ENCODE measurements at regions not wholly inside any gene's neighbourhood (a gene's known extent, or its start where the extent isn't known, plus 50 kb on each side); places are given as distances from the start of the nearest gene placed in this dataset.

DNA sequence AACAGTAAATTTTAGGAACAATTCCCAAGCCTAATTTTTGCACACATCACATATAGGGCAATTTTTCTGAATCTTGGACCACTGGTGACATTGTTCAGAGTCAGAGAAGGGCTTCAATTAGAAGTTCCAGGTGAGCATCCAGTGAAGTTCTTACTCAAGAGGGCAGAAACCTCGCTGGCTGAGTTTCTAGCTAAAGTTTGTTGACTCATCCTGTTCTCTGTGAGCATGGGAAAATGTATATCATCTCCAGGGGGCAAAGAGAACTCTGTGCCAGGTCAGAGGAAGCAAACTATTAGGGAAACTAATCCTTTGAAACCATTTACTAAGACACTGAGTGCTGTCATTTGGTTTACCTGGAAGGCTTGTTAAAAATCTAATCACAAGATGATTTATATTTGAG is 695.6 kb upstream of the IGFBP3 start:
- Histone ChIP-seq H2AFZ (ENCODE audit: low read depth, low read length) (no peak overlapping the region), H3K4me3 (ENCODE audit: insufficient read depth in 1 of 2, low read depth in 1 of 2, low read length in 2 of 2) (no peak overlapping the region), H3K9ac (ENCODE audit: low read length) (no peak overlapping the region), H4K8ac (ENCODE audit: low read length) (no peak overlapping the region), H2BK15ac (ENCODE audit: low read depth, poor library complexity, severe bottlenecking) (no peak overlapping the region), H3K36me3 (ENCODE audit: control insufficient read depth in 1 of 2, insufficient read depth in 2 of 2, low read depth in 1 of 2, low read length in 2 of 2) (no peaks in the 10 kb centered on the region), H2BK12ac (ENCODE audit: low read length in 2 of 2) (no peak overlapping the region), H3K14ac (ENCODE audit: low read length in 2 of 2) (no peak overlapping the region), H4K91ac (ENCODE audit: low read length) (no peak overlapping the region), H3K27me3 (ENCODE audit: control insufficient read depth in 1 of 2, insufficient read depth in 1 of 2, low read length in 2 of 2) (no peaks in the 10 kb centered on the region), H3K4me2 (ENCODE audit: low read length, poor library complexity, severe bottlenecking) (no peak overlapping the region), H2BK5ac (ENCODE audit: low read depth, low read length, poor library complexity, severe bottlenecking) (no peak overlapping the region), H3K18ac (ENCODE audit: low read depth in 1 of 2, low read length in 2 of 2) (no peak overlapping the region), H3K27ac (ENCODE audit: low read length, poor library complexity, severe bottlenecking) (no peak overlapping the region), H3K79me1 (replicated peaks; ENCODE audit: low read length, poor library complexity, severe bottlenecking) (no peaks in the 10 kb centered on the region), H3K4me1 (ENCODE audit: control insufficient read depth, insufficient read depth, low read depth, low read length) (no peaks in the 10 kb centered on the region), H3K23ac (ENCODE audit: low read length in 2 of 2) (no peak overlapping the region), H2BK120ac (ENCODE audit: low read depth, low read length) (no peak overlapping the region), H3K9me3 (ENCODE audit: control insufficient read depth, low read length) (no peaks in the 10 kb centered on the region), H2AK5ac (ENCODE audit: low read length, severe bottlenecking) (no peak overlapping the region), H3K4ac (ENCODE audit: low read depth in 1 of 2, low read length in 2 of 2) (no peak overlapping the region)
- peak; percentile 39 for DNase-seq
- 76% methylated on average over 1 of the region's 1 CpG for WGBS

DNA sequence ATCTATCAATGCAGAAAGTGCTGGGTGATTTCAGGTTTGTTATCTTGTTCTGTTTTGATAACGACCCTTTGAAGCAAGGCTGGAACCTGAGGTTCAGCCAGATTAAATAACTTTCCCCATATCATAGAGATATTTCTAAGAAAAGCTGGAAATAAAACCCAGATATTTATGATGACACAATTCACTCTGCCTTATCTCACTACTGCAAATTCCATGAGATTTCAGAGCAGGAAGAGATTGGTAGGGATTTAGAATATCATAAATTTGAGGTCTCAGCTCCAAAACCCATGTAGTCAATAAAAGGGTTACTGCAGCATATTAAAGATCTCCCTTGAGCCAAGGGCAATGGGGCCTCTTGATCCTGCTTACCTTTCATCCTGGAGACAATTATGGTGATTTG is 692.5 kb upstream of the IGFBP3 start:
- H3K18ac ChIP-seq (ENCODE audit: low read depth in 1 of 2, low read length in 2 of 2), result no peak overlapping the region
- no peak overlapping the region for H3K9ac ChIP-seq (ENCODE audit: low read length)
- H3K4ac ChIP-seq (ENCODE audit: low read depth in 1 of 2, low read length in 2 of 2), result no peak overlapping the region
- no peak overlapping the region for H4K91ac ChIP-seq (ENCODE audit: low read length)
- H3K4me3 ChIP-seq (ENCODE audit: insufficient read depth in 1 of 2, low read depth in 1 of 2, low read length in 2 of 2), result no peak overlapping the region
- no peak overlapping the region for H3K23ac ChIP-seq (ENCODE audit: low read length in 2 of 2)
- H3K4me2 ChIP-seq (ENCODE audit: low read length, poor library complexity, severe bottlenecking), result no peak overlapping the region
- H2BK120ac ChIP-seq (ENCODE audit: low read depth, low read length), result no peak overlapping the region
- H2BK5ac ChIP-seq (ENCODE audit: low read depth, low read length, poor library complexity, severe bottlenecking), result no peak overlapping the region
- no peaks in the 10 kb centered on the region for H3K79me1 ChIP-seq (replicated peaks; ENCODE audit: low read length, poor library complexity, severe bottlenecking)
- H3K27ac ChIP-seq (ENCODE audit: low read length, poor library complexity, severe bottlenecking), result no peak overlapping the region
- H3K27me3 ChIP-seq (ENCODE audit: control insufficient read depth in 1 of 2, insufficient read depth in 1 of 2, low read length in 2 of 2), result no peaks in the 10 kb centered on the region
- peak overlapping the region in 1 of 2 experiments; percentile 45 for H2BK12ac ChIP-seq (ENCODE audit: low read length in 2 of 2)
- no peak overlapping the region for H2AK5ac ChIP-seq (ENCODE audit: low read length, severe bottlenecking)
- no peaks in the 10 kb centered on the region for H3K9me3 ChIP-seq (ENCODE audit: control insufficient read depth, low read length)
- H2BK15ac ChIP-seq (ENCODE audit: low read depth, poor library complexity, severe bottlenecking), result no peak overlapping the region
- H4K8ac ChIP-seq (ENCODE audit: low read length), result no peak overlapping the region
- H3K36me3 ChIP-seq (ENCODE audit: control insufficient read depth in 1 of 2, insufficient read depth in 2 of 2, low read depth in 1 of 2, low read length in 2 of 2), result no peaks in the 10 kb centered on the region
- H3K4me1 ChIP-seq (ENCODE audit: control insufficient read depth, insufficient read depth, low read depth, low read length), result no peaks in the 10 kb centered on the region
- H3K14ac ChIP-seq (ENCODE audit: low read length in 2 of 2), result no peak overlapping the region
- WGBS, result no CpG with 5 or more reads among the region's 1 CpG
- DNase-seq, result no peak
- no peak overlapping the region for H2AFZ ChIP-seq (ENCODE audit: low read depth, low read length)

DNA sequence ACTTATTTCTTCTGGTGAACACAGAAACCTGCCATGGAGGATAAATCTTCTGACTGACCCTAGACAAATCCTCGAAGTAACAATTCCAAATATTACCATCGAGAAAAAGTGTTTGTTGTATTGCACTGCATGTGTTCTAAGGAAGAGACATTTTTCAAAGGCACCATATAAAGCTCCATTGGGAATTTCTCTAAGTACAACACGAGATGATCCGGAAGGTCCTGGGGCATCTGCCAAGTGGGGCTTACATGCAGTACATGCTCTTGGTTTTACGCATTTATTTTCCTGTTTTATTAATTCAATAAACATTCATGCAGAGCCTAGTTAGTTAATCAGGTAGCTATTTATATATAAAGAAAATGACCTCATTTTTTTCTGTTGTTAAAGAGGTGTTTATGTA is 692.0 kb upstream of the IGFBP3 start:
- Histone ChIP-seq H3K27me3 (ENCODE audit: control insufficient read depth in 1 of 2, insufficient read depth in 1 of 2, low read length in 2 of 2) (no peaks in the 10 kb centered on the region), H4K8ac (ENCODE audit: low read length) (no peak overlapping the region), H2BK5ac (ENCODE audit: low read depth, low read length, poor library complexity, severe bottlenecking) (no peak overlapping the region), H2AFZ (ENCODE audit: low read depth, low read length) (no peak overlapping the region), H2AK5ac (ENCODE audit: low read length, severe bottlenecking) (no peak overlapping the region), H3K23ac (ENCODE audit: low read length in 2 of 2) (no peak overlapping the region), H3K36me3 (ENCODE audit: control insufficient read depth in 1 of 2, insufficient read depth in 2 of 2, low read depth in 1 of 2, low read length in 2 of 2) (no peaks in the 10 kb centered on the region), H2BK120ac (ENCODE audit: low read depth, low read length) (no peak overlapping the region), H3K79me1 (replicated peaks; ENCODE audit: low read length, poor library complexity, severe bottlenecking) (no peaks in the 10 kb centered on the region), H3K18ac (ENCODE audit: low read depth in 1 of 2, low read length in 2 of 2) (no peak overlapping the region), H3K4me2 (ENCODE audit: low read length, poor library complexity, severe bottlenecking) (no peak overlapping the region), H3K14ac (ENCODE audit: low read length in 2 of 2) (no peak overlapping the region), H3K9me3 (ENCODE audit: control insufficient read depth, low read length) (no peaks in the 10 kb centered on the region), H3K4me1 (ENCODE audit: control insufficient read depth, insufficient read depth, low read depth, low read length) (no peaks in the 10 kb centered on the region), H2BK15ac (ENCODE audit: low read depth, poor library complexity, severe bottlenecking) (no peak overlapping the region), H3K4me3 (ENCODE audit: insufficient read depth in 1 of 2, low read depth in 1 of 2, low read length in 2 of 2) (no peak overlapping the region), H3K27ac (ENCODE audit: low read length, poor library complexity, severe bottlenecking) (no peak overlapping the region), H3K9ac (ENCODE audit: low read length) (no peak overlapping the region), H4K91ac (ENCODE audit: low read length) (no peak overlapping the region), H3K4ac (ENCODE audit: low read depth in 1 of 2, low read length in 2 of 2) (no peak overlapping the region), H2BK12ac (ENCODE audit: low read length in 2 of 2) (no peak overlapping the region)
- DNase-seq, result no peak
- 74% methylated on average over 2 of the region's 5 CpGs for WGBS

DNA sequence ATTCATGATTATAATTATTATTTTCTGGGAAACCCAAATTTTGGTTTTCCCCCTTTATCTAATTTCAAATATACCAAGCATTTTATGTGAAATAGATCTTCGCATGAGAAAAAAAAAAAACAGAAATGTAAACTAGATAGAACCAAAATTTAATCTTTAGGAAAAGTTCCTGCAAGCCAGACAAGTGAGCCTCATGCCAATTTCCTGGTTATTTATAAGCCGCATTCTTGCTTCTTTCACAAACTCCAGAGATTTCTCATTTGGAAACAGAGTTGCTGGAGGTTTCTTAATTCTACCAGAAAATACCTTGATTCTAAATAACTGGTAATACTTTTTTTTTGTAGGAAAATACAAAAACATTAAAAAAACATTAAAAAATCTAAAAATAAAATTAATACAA is 690.4 kb upstream of the IGFBP3 start:
- Histone ChIP-seq H3K4me2 (ENCODE audit: low read length, poor library complexity, severe bottlenecking) (no peak overlapping the region), H3K79me1 (replicated peaks; ENCODE audit: low read length, poor library complexity, severe bottlenecking) (no peaks in the 10 kb centered on the region), H3K4ac (ENCODE audit: low read depth in 1 of 2, low read length in 2 of 2) (no peak overlapping the region), H2BK120ac (ENCODE audit: low read depth, low read length) (no peak overlapping the region), H3K4me3 (ENCODE audit: insufficient read depth in 1 of 2, low read depth in 1 of 2, low read length in 2 of 2) (no peak overlapping the region), H2AK5ac (ENCODE audit: low read length, severe bottlenecking) (no peak overlapping the region), H3K23ac (ENCODE audit: low read length in 2 of 2) (no peak overlapping the region), H3K18ac (ENCODE audit: low read depth in 1 of 2, low read length in 2 of 2) (no peak overlapping the region), H3K9ac (ENCODE audit: low read length) (no peak overlapping the region), H2BK15ac (ENCODE audit: low read depth, poor library complexity, severe bottlenecking) (no peak overlapping the region), H3K4me1 (ENCODE audit: control insufficient read depth, insufficient read depth, low read depth, low read length) (no peaks in the 10 kb centered on the region), H4K91ac (ENCODE audit: low read length) (no peak overlapping the region), H2BK5ac (ENCODE audit: low read depth, low read length, poor library complexity, severe bottlenecking) (no peak overlapping the region), H3K9me3 (ENCODE audit: control insufficient read depth, low read length) (no peaks in the 10 kb centered on the region), H3K27ac (ENCODE audit: low read length, poor library complexity, severe bottlenecking) (no peak overlapping the region), H3K27me3 (ENCODE audit: control insufficient read depth in 1 of 2, insufficient read depth in 1 of 2, low read length in 2 of 2) (no peaks in the 10 kb centered on the region), H3K14ac (ENCODE audit: low read length in 2 of 2) (no peak overlapping the region), H2AFZ (ENCODE audit: low read depth, low read length) (no peak overlapping the region), H4K8ac (ENCODE audit: low read length) (no peak overlapping the region), H2BK12ac (ENCODE audit: low read length in 2 of 2) (no peak overlapping the region), H3K36me3 (ENCODE audit: control insufficient read depth in 1 of 2, insufficient read depth in 2 of 2, low read depth in 1 of 2, low read length in 2 of 2) (no peaks in the 10 kb centered on the region)
- no peak for DNase-seq
- 93% methylated on average over 2 of the region's 2 CpGs for WGBS

Data from mesenchymal stem cell (in vitro differentiated cells and primary cell).